GM12878 (cell line): ENCODE measurements at regions not wholly inside any gene's neighbourhood (a gene's known extent, or its start where the extent isn't known, plus 50 kb on each side); places are given as distances from the start of the nearest gene placed in this dataset.

Experiments used
- ATAC-seq: fragments of 200-7000 bp; cut with Tn5 transposase; 3 replicates; pipeline ENCODE4 v1.9.1; 2020; ENCODE audit warnings: mild to moderate bottlenecking, moderate library complexity
- BruUV-seq: library from RNA; stranded (reverse); fragments of 400-500 nt; replicated peaks from 2 replicates; lab custom pipeline; 2021; lab: Mats Ljungman, UMichigan
- CTCF ChIA-PET: fragments of 300-600 bp; sonication (Branson Sonifier 250); formaldehyde crosslinking; extraction: SDS; loops from one replicate; lab custom pipeline; 2021; ENCODE audit warnings: inconsistent platforms; lab: Yijun Ruan, JAX
- POLR2A ChIA-PET: fragments of 350-600 bp; formaldehyde crosslinking; extraction: SDS; loops from one replicate; lab custom pipeline; 2021; ENCODE audit warnings: inconsistent platforms; lab: Charles Lee
- RAD21 ChIA-PET: fragments of 300-600 bp; sonication (Branson Sonifier 250); formaldehyde crosslinking; loops from one replicate; lab custom pipeline; 2023; ENCODE audit warnings: antibody characterized with exemption; ENCODE audit not compliant: unreplicated experiment; lab: Charles Lee
- SMC1A ChIA-PET: fragments of 300-600 bp; sonication (Branson Sonifier 250); formaldehyde crosslinking; loops from one replicate; lab custom pipeline; 2023; ENCODE audit not compliant: unreplicated experiment, uncharacterized antibody; lab: Charles Lee
- DNase-seq: peaks from one replicate; pipeline ENCODE4 v3.0.0-alpha.2; 2011; ENCODE audit warnings: low read depth, low spot score
- FAIRE-seq: peaks from 3 replicates; lab custom pipeline; 2011; peaks lifted over from hg19 to GRCh38; lab: Jason Lieb, UNC
- H2AFZ ChIP-seq: 2 replicates; pipeline ENCODE4 v1.6.0; 2011; ENCODE audit warnings: low read depth, low read length, control low read depth; ENCODE audit not compliant: control insufficient read depth
- H3K27ac ChIP-seq: 2 replicates; pipeline ENCODE4 v1.5.1; 2011; ENCODE audit warnings: control low read depth; ENCODE audit not compliant: control insufficient read depth, insufficient read depth
- H3K27me3 ChIP-seq, 2 experiments: replicated peaks in 1 of 2; 2 replicates each; pipeline versions ENCODE4 v1.6.0 to v1.6.1; 2011; ENCODE audit warnings: low read length in 1 of 2; ENCODE audit not compliant: control insufficient read depth in 2 of 2, insufficient read depth in 2 of 2
- H3K36me3 ChIP-seq, 2 experiments: 2 replicates each; pipeline ENCODE4 v1.5.1; 2011; ENCODE audit warnings: low read length in 1 of 2; ENCODE audit not compliant: control insufficient read depth in 2 of 2, insufficient read depth in 2 of 2
- H3K4me1 ChIP-seq: 2 replicates; pipeline ENCODE4 v1.6.1; 2011; ENCODE audit warnings: mild to moderate bottlenecking, low read length, moderate library complexity, mixed read lengths; ENCODE audit not compliant: control insufficient read depth, insufficient read depth
- H3K4me2 ChIP-seq: 2 replicates; pipeline ENCODE4 v1.6.0; 2011; ENCODE audit warnings: control low read depth; ENCODE audit not compliant: control insufficient read depth, insufficient read depth
- H3K4me3 ChIP-seq: fragments of 200-600 bp; sonication (generic); 2 replicates; pipeline ENCODE4 v1.5.1; 2016
- H3K79me2 ChIP-seq: 2 replicates; pipeline ENCODE4 v1.6.0; 2011; ENCODE audit warnings: low read length; ENCODE audit not compliant: control insufficient read depth, insufficient read depth
- H3K9ac ChIP-seq: 2 replicates; pipeline ENCODE4 v1.8.0; 2011; ENCODE audit warnings: low read length, control low read depth, mixed read lengths; ENCODE audit not compliant: control insufficient read depth, insufficient read depth
- H3K9me3 ChIP-seq: replicated peaks from 3 replicates; pipeline ENCODE4 v1.5.1; 2011; ENCODE audit warnings: mild to moderate bottlenecking, low read length; ENCODE audit not compliant: control insufficient read depth, insufficient read depth
- H4K20me1 ChIP-seq: 2 replicates; pipeline ENCODE4 v1.6.0; 2011; ENCODE audit not compliant: control insufficient read depth, insufficient read depth
- ASH2L ChIP-seq: fragments of 300-600, 200-600 bp; sonication (generic); IDR thresholded peaks from 2 replicates; pipeline ENCODE4 v1.6.1; 2017; ENCODE audit warnings: low read depth, mild to moderate bottlenecking, borderline replicate concordance
- BCLAF1 ChIP-seq: fragments of 450-650 bp; IDR thresholded peaks from 2 replicates; pipeline ENCODE4 v1.6.1; 2017; ENCODE audit warnings: antibody characterized with exemption, mild to moderate bottlenecking, moderate library complexity
- CEBPZ ChIP-seq: fragments of 150-350 bp; IDR thresholded peaks from 2 replicates; pipeline ENCODE4 v1.6.1; 2016; ENCODE audit warnings: low read depth, low read length
- EP300 ChIP-seq, 2 experiments: fragments of 150-350 bp in 1 of 2; IDR thresholded peaks; 2 replicates each; pipeline ENCODE4 v1.6.1; 2011 to 2012; ENCODE audit warnings: low read depth in 2 of 2, low read length in 2 of 2, borderline replicate concordance in 1 of 2, improper control_type of control experiment in 1 of 2, inconsistent platforms in 1 of 2; ENCODE audit not compliant: control insufficient read depth in 1 of 2
- GABPA ChIP-seq: IDR thresholded peaks from 2 replicates; pipeline ENCODE4 v1.6.1; 2014; ENCODE audit warnings: antibody characterized with exemption, low read depth, mild to moderate bottlenecking, inconsistent platforms
- HCFC1 ChIP-seq: fragments of 150-350 bp; IDR thresholded peaks from 2 replicates; pipeline ENCODE4 v1.6.1; 2014; ENCODE audit warnings: low read length
- JUNB ChIP-seq: IDR thresholded peaks from 2 replicates; pipeline ENCODE4 v1.6.1; 2016; ENCODE audit warnings: antibody characterized with exemption, mild to moderate bottlenecking
- LARP7 ChIP-seq: fragments of 450-650 bp; IDR thresholded peaks from 2 replicates; pipeline ENCODE4 v1.6.1; 2017; ENCODE audit warnings: mild to moderate bottlenecking
- MAX ChIP-seq: IDR thresholded peaks from 2 replicates; pipeline ENCODE4 v1.6.1; 2012; ENCODE audit warnings: low read depth, low read length, improper control_type of control experiment
- MEF2B ChIP-seq: fragments of 450-650 bp; IDR thresholded peaks from 2 replicates; pipeline ENCODE4 v1.6.1; 2018; ENCODE audit warnings: mild to moderate bottlenecking, moderate library complexity; ENCODE audit not compliant: partially characterized antibody, poor library complexity, severe bottlenecking
- PBX3 ChIP-seq: IDR thresholded peaks from 2 replicates; pipeline ENCODE4 v1.6.1; 2011; ENCODE audit warnings: mild to moderate bottlenecking, low read depth, low read length, moderate library complexity; ENCODE audit not compliant: insufficient replicate concordance
- SPI1 ChIP-seq: IDR thresholded peaks from 2 replicates; pipeline ENCODE4 v1.6.1; 2011; ENCODE audit warnings: low read depth, mild to moderate bottlenecking, low read length, moderate library complexity, borderline replicate concordance; ENCODE audit not compliant: insufficient read depth
- TCF12 ChIP-seq: IDR thresholded peaks from 2 replicates; pipeline ENCODE4 v1.6.1; 2011; ENCODE audit warnings: low read depth, mild to moderate bottlenecking, low read length
- WGBS: methylation state at CpG from one replicate; pipeline ENCODE4 v1.1.6; 2016; ENCODE audit warnings: low lambda C conversion rate; ENCODE audit not compliant: insufficient replicate concordance, insufficient coverage; ENCODE audit errors: missing lambda C conversion rate; 5-methylcytosine and 5-hydroxymethylcytosine counted together
- in situ Hi-C: fragments of 300-500 bp; cut with MboI; formaldehyde crosslinking; loops from 9 replicates; pipeline ENCODE4 v1.14.3; 2018; ENCODE audit warnings: mixed read lengths
- intact Hi-C: fragments of 100-400 bp; cut with micrococcal nuclease; formaldehyde crosslinking; loops from one replicate; pipeline ENCODE4 v1.14.2; 2022; ENCODE audit not compliant: unreplicated experiment

- POLR2A ChIA-PET: no interaction called here
- SMC1A ChIA-PET: no interaction called here
Observed at GRCh38 chr13:88592105-88592504, 920.9 kb downstream of the SLITRK5 start.

More at GRCh38 chr13:88592105-88592504, 920.9 kb downstream of the SLITRK5 start:
- no peaks in the 10 kb centered on the region for H4K20me1 ChIP-seq
- CTCF ChIA-PET: no interaction called here
- RAD21 ChIA-PET: no interaction called here
- no peaks in the 10 kb centered on the region for H3K4me1 ChIP-seq
- no peak for ATAC-seq
- H3K27me3 ChIP-seq: no peaks in the 10 kb centered on the region
- no TSS peak for BruUV-seq
- H3K9me3 ChIP-seq: no peaks in the 10 kb centered on the region
- H2AFZ ChIP-seq: no peak overlapping the region
- H3K9ac ChIP-seq: no peak overlapping the region
- no peak for DNase-seq
- intact Hi-C loops: no loop called here
- no peak for FAIRE-seq
- no peaks in the 10 kb centered on the region for H3K36me3 ChIP-seq
- TF ChIP-seq MAX (no peak), TCF12 (no peak), LARP7 (no peak), BCLAF1 (no peak), EP300 (IDR thresholded peaks at IDR 0.05; ENCODE audit: borderline replicate concordance in 1 of 2, control insufficient read depth in 1 of 2, low read depth in 2 of 2, low read length in 2 of 2) (no peak), JUNB (no peak), HCFC1 (no peak), ASH2L (no peak), CEBPZ (no peak), MEF2B (no peak), PBX3 (no peak), SPI1 (no peak), GABPA (no peak)
- H3K4me3 ChIP-seq: no peak overlapping the region
- 0% methylated on average over 1 of the region's 1 CpG for WGBS
- in situ Hi-C loops: no loop called here
- H3K4me2 ChIP-seq: no peak overlapping the region
- no peak overlapping the region for H3K27ac ChIP-seq
- H3K79me2 ChIP-seq: no peaks in the 10 kb centered on the region
